ENCODE measurements at regions not wholly inside any gene's neighbourhood (a gene's known extent, or its start where the extent isn't known, plus 50 kb on each side); places are given as distances from the start of the nearest gene placed in this dataset.

- TF ChIP-seq REST (IDR thresholded peaks at IDR 0.05; ENCODE audit: unreplicated experiment) (no peak), NANOG (IDR thresholded peaks at IDR 0.05; ENCODE audit: borderline replicate concordance) (no peak), JUNB (IDR thresholded peaks at IDR 0.05; ENCODE audit: unreplicated experiment) (no peak), POLR2AphosphoS5 (IDR thresholded peaks at IDR 0.05; ENCODE audit: low read depth) (no peak), STAT1 (IDR thresholded peaks at IDR 0.05; ENCODE audit: unreplicated experiment) (no peak), ZNF114 (CRISPR knock-in tag; IDR thresholded peaks at IDR 0.05) (no peak), ZNF331 (CRISPR knock-in tag; IDR thresholded peaks at IDR 0.05; ENCODE audit: low read depth) (no peak), ETS1 (IDR thresholded peaks at IDR 0.05) (no peak)
These were observed 273.3 kb upstream of the ADAMTS16 start (continued) for GRCh38 chr5:4866817-4867216.

- peak; percentile 84 for DNase-seq (ENCODE audit: low spot score)
- Mint-ChIP-seq H3K27me3 (ENCODE audit: insufficient read depth, low read depth, poor library complexity) (peaks cover 2% of the 10 kb centered on the region), H3K9me3 (peaks cover 9% of the 10 kb centered on the region; the same call in 2 of the 3 replicates), H3K4me3 (no peak overlapping the region), H3K4me1 (no peaks in the 10 kb centered on the region), H3K36me3 (ENCODE audit: low read depth) (peaks cover 2% of the 10 kb centered on the region; the same call in 1 of the 3 replicates), H3K27ac (no peak overlapping the region)
- Histone ChIP-seq H3K27ac (ENCODE audit: low read depth) (no peak overlapping the region), H3K4me3 (no peak overlapping the region), H2AFZ (no peak overlapping the region), H3K79me2 (replicated peaks; ENCODE audit: insufficient read depth) (no peaks in the 10 kb centered on the region), H3F3A (replicated peaks; ENCODE audit: low read depth) (no peaks in the 10 kb centered on the region), H4K20me1 (replicated peaks; ENCODE audit: insufficient read depth) (no peaks in the 10 kb centered on the region), H3K27me3 (ENCODE audit: insufficient read depth) (no peaks in the 10 kb centered on the region), H3K4me1 (ENCODE audit: insufficient read depth) (no peaks in the 10 kb centered on the region), H3K4me2 (no peak overlapping the region), H3K9me2 (ENCODE audit: insufficient read depth) (no peaks in the 10 kb centered on the region), H3K36me3 (ENCODE audit: insufficient read depth) (no peaks in the 10 kb centered on the region)
- TF ChIP-seq CTCF (conservative IDR thresholded peaks at IDR 0.05; ENCODE audit: low read depth in 2 of 2) (peak; percentile 94), ETS1 (IDR thresholded peaks at IDR 0.05) (no peak), POLR2AphosphoS5 (IDR thresholded peaks at IDR 0.05; ENCODE audit: low read depth) (no peak), EZH2 (IDR thresholded peaks at IDR 0.05; ENCODE audit: low read depth, unreplicated experiment) (no peak)
- peak; percentile 78 for ATAC-seq
These were observed 271.9 kb upstream of the ADAMTS16 start for GRCh38 chr5:4868140-4868735.

Measured in GM23338 (cell line).